Astrocyte (in vitro differentiated cells and primary cell): ENCODE measurements at regions not wholly inside any gene's neighbourhood (a gene's known extent, or its start where the extent isn't known, plus 50 kb on each side); places are given as distances from the start of the nearest gene placed in this dataset.

ENCODE experiments used
- EZH2 ChIP-seq: IDR thresholded peaks from 2 replicates; pipeline ENCODE4 v1.6.1; 2012; ENCODE audit warnings: mild to moderate bottlenecking, low read length, inconsistent platforms; ENCODE audit not compliant: insufficient read depth
- TF ChIP-seq, protein P1 (sequence below): IDR thresholded peaks from 2 replicates; pipeline ENCODE4 v1.5.1; 2011; ENCODE audit warnings: low read depth, mild to moderate bottlenecking, inconsistent platforms, low read length, moderate library complexity; ENCODE audit not compliant: insufficient read depth

DNA sequence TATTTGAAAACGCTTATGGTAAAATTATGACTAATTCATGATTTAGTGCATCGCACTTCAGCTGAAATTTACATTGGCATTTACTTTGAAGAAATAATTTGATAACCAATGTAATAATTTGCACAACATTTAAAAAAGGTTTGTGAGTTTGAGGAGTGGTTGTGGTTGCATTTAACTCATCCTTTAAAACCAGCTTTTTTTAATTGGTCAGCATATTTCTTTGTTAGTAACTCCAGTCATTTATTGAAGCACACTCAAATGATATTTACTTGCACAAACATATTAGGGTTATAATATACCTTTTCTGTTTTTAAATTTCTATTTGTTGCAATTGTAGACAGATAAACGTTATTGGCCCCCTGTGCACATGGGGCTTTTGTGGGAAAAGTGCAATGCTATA, 78.1 kb upstream of the AHI1 start:
- TF ChIP-seq, protein P1, sequence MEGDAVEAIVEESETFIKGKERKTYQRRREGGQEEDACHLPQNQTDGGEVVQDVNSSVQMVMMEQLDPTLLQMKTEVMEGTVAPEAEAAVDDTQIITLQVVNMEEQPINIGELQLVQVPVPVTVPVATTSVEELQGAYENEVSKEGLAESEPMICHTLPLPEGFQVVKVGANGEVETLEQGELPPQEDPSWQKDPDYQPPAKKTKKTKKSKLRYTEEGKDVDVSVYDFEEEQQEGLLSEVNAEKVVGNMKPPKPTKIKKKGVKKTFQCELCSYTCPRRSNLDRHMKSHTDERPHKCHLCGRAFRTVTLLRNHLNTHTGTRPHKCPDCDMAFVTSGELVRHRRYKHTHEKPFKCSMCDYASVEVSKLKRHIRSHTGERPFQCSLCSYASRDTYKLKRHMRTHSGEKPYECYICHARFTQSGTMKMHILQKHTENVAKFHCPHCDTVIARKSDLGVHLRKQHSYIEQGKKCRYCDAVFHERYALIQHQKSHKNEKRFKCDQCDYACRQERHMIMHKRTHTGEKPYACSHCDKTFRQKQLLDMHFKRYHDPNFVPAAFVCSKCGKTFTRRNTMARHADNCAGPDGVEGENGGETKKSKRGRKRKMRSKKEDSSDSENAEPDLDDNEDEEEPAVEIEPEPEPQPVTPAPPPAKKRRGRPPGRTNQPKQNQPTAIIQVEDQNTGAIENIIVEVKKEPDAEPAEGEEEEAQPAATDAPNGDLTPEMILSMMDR: no peak
- no peak for TF ChIP-seq EZH2
